Colon (tissue), 2 donors: ENCODE measurements at regions not wholly inside any gene's neighbourhood (a gene's known extent, or its start where the extent isn't known, plus 50 kb on each side); places are given as distances from the start of the nearest gene placed in this dataset.

ENCODE experiments used
- FAIRE-seq: peaks from 2 replicates; lab custom pipeline; 2012; peaks lifted over from hg19 to GRCh38; lab: Jason Lieb, UNC
- donor health status: control.
- donor health status: control.

DNA sequence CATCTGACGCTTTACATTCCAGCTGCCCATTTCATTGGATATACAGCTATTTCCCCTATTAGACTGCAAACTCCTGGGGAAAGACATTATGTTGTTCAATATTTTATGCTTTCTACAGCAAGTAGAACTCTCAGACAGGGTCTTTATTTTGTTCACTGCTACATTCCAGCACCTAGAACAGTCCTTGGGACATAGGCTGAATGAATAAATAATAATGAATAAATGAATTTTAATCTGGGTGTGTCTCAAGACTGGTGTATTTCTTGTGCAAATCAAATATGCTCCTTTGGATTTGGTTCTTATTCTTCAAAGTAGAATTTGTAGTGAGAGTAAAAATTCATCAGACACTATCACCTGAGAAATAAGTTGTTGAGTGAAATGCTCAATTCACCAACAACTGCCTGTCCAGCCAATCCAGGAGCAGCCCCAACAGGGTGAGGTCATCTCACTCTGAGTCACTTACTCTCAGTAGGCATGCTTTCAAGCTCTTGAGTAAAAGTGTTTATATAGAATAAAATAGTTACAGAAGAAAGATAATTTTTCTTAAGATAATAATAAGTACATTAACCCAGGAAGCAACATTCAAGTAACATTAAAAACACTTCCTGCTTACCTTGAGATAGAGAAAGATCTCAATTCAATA, 287.5 kb upstream of the NPVF start:
- no peak for FAIRE-seq

DNA sequence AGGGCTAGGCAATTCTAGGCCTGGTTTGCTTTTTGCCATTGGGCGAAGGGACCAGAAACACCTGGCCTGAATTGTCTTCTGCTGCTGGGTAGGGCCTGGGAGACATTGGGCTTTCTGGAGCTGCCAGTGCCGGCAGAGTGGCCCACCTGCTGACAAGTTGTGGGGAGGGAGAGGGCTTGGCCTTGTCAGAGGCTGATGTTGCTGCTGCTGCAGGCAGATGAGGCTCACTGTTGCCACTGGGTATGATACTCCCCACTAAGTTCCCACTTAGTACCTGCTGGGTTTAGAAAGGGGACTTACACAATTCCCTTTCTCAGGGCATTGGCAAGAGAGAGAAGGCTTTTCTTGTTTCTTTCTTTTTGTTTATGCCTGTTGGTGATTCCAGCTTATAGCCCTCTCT, 289.6 kb upstream of the NPVF start:
- FAIRE-seq: no peak

DNA sequence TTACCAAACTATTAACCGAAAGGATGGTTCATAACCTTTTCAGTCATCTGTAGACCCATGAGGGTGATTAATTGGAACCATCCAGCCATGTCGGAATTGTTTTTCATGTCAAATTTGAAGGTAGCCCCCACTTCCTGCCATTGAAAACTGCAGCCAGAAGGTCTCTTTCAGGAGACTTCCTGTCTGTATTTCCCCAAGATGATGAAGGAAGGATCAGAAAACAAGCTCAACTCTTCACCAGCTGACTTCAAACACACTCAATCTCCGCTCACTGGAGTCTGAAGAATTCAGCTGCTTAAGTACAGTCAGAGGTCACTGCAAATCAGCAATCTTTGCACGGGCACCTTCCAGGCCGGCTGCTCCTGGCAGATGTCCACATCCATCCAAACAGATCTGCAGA, 291.7 kb upstream of the NPVF start:
- FAIRE-seq: no peak

DNA sequence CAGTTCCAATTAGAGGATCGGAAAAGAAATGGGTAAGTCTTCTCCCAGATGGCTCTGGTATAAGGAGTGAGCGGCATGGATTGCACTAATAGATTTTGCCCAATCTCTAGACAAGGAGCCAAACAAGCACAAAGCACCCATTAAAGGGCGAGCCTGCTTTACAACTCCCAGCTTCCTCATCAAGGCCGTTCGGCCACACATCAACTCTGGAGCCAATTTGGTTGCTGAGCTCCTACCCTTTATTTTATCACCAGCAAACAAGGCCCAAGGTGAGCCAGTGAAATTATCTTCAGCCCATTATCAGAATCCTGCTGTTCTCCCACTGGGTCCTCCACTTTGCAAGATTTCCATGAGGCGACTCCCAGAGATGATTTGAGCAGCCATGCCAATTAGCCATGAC, 292.2 kb upstream of the NPVF start:
- no peak for FAIRE-seq

DNA sequence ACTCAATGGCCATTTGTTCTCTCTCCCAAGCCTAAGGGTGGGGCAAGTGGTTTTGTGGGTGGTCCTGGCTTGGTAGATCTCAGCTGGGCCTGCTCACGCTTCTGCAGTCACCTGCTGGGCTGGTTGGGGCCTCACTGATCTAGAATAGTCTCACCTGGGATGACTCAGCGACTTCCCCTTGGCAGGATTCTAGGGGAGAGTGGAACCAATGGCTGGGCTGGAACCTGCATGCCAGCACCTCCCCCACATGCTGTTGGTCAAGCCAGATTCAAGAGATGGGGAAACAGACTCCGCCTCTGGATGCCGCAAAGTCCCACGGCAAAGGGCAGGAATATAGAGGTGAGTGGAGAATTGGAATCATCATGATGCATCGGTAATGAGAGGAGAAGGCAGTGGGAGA, 292.9 kb upstream of the NPVF start:
- FAIRE-seq: no peak

DNA sequence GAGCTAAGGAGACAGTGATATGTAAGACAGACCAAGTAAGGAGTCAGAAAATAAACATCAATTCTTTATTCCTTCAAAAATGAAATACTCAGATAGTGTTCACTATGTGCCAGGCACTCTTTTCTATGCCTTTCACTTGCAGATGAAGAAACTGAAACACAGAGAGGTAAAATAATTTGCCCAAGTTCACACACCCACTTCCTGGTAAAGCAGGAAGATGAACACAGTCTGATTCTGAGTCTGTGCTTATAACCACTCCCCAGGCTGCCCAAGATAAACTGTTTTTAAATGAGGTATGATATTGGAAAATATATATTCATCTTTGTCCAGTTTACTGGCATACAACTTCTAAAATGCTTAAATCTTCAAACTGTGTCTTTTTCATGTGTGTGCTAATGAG, 294.4 kb upstream of the NPVF start:
- no peak for FAIRE-seq

DNA sequence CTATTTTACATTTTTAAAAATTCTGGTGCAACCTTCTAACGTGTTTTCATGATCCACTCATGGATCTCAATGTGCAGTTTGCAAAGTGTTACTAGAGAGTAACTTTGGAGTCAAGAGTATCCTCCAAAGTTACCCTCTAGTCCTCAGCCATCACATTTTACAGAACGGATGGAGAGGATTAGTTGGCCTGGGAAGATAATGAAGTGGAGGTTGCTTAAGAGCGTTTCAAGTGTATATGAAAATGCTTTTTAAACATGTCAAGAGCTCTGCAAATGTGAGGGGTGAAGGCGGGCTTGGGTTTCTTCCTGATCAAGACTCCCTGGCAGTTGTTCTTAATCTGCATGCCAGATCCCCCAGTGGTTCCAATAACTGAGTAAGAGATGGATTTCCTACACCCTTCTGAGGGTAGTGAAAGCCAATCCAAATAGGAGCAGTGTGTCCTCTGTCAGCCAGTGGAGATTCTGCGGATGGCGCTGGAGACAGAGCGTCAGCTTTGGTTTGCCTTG, 299.4 kb upstream of the NPVF start:
- FAIRE-seq: no peak

DNA sequence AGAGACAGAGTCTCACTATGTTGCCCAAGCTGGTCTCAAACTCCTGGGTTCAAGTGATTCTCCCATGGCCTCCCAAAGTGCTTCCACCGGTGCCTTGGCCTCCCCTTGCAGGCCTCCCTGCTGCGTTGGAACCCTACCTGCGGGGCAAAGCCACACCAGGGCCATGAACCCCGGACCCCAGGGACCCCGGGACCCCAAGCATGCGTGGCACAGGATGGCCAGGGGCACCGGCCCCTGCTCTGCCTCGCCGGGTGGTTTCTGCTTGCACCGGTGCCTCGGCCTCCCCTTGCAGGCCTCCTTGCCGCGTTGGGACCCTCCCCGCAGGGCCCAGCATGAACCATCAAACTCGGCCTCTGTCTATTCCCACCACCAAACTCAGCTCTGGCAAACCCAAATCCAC, 301.0 kb upstream of the NPVF start:
- FAIRE-seq: no peak

DNA sequence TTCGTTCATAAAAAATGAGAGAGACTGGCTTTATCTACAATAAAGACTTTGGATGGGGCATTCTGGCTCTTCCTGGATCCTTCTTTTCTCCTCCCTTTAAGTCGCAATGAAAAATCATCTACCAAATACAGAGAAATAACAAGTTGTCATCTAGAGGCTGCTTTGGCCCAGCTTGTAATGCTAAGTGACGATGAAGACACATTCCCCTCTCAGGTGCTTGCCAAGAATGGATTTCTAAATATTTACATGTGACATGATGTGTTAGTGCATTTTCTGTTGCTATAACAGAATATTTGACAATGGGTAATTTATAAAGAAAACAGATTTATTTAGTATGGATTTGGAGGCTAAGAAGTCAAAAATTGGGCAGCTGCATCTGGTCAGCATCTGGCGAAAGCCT, 308.6 kb upstream of the NPVF start:
- FAIRE-seq: no peak

DNA sequence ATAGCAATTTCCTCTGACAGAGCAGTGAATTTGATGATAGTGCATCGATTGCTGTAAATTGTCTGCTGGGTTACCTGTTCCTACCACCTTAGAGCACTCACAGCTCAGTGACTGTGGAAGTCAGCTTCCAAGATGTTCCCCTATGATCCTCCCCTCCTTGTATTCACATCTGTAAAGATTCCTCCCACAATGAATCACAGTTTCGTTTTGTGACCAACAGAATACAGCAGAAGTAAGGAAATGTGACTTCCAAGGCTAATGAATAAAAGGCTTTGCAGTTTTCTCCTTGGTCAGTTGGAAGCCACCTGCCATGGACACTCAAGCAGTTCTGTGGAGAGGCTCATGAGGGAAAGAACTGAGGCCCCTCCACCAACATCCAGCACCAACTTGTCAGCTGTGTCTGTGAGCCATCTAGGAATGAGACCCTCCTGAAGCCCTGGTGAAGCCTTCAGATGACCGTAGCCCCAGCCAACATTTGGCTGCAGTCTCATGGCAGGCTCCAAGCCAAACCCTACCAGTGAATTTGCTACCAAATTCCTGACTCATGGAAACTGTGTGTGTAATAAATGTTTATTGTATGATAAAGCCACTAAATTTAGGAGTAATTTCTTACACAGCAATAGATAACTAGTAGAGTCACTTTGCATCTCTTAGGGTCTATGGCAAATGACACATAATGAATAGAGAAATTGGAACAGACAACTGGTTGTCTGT, 309.5 kb upstream of the NPVF start:
- FAIRE-seq: no peak

DNA sequence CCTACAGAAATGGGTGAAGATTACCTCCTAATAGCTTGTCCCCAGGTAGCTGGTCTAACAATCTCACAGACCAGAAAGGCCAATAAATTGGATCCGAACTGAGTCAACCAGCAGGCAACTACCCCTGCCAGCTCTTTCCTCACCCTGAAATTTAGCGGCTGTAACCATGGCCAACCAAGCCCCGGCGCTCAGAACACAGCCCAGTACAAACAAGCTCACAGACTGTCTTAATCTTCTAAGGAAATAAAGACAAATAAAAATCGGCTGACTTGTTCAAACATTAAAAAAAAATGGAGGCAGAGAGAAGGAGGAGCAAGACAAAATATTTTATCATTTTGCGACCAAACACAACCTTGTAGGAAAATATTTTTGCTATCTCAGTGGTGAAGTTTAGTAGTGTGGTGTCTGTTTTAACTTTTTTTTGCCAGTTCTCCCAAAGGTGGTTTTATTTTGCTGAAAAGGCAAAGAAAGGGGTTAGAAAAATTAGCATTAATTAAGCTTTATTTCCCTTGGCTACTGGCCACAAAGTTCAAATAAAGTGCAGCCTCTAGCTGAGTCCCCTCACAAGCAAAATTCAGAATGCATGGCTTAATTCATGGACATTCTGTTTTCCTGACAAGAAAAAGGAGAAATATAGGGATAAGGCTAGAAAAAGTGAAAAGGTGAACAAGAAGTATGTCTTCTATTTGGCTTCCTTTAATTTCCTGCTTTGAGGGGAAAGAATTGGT, 313.0 kb upstream of the NPVF start:
- FAIRE-seq: no peak

DNA sequence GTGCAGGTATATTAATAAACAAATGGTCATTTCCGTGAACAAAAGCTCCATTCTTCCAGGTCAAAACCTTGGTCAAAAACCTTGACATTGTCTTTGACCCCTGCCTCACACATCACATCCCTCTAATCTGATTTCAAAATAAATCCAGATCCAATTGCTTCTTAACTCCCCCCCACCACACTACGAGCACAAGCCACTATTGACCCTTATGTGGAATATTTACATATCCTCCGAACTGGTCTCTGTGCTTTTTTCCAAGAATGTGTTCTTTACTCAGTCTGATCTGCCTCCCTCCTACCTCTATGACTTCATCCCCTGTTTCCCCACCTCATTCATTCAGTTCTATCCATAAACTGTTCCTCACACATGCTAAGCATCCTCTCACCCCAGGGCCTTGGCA, 313.6 kb upstream of the NPVF start:
- FAIRE-seq: no peak

DNA sequence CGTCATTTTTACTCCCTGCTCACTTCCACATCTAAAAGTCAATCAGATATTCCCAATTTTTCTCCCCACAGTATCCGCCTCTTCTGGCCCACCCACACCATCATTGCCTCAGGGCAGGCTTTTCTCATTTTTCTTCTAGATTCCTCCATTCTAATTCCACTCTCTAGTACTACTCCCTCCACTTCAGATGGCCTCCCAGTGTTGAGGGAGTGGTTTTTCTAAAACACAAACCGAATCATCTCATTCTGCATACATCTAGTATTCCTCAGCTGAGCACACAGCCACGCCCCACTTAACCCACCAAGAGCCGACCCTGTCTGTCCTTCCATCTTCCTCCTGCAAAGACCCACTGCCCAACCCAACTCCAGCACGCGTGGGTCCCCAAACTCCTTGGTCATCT, 314.9 kb upstream of the NPVF start:
- no peak for FAIRE-seq

DNA sequence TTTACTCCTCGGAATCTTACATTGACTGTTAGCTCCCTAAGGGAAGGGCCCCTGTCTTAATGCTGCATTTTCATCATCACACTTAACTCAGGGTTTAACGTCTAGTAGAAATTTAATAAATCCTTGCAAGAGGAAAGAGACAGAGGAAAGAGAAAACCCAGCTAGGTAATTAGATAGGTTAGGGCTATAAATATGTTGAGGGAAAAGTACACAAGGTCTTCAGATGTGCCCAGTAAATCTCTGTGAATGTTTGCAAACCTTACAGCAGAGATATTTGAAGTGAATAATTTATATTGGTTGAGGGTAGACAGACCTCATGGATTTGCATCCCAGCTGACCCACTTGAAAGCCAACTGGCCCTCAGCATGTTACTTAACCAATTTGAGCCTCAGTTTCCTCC, 315.5 kb upstream of the NPVF start:
- no peak for FAIRE-seq

DNA sequence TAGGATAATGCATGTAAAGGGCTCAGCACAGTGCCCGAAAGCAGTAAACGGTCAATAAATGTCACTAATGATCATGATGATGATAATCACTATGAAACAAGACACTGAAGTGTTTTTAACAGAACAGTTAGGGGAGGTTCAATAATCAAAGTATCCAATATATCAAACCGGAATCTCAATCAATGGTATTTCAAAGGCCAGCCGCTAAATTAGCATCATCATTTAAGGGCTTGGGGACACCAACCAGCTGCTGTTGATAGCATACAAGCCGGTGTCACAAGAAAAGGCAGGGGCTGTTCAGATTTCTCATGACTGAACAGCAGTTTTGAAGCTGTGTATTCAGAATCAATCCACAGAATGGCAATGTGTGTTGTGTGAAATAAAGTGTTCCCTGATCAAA, 316.0 kb upstream of the NPVF start:
- no peak for FAIRE-seq

DNA sequence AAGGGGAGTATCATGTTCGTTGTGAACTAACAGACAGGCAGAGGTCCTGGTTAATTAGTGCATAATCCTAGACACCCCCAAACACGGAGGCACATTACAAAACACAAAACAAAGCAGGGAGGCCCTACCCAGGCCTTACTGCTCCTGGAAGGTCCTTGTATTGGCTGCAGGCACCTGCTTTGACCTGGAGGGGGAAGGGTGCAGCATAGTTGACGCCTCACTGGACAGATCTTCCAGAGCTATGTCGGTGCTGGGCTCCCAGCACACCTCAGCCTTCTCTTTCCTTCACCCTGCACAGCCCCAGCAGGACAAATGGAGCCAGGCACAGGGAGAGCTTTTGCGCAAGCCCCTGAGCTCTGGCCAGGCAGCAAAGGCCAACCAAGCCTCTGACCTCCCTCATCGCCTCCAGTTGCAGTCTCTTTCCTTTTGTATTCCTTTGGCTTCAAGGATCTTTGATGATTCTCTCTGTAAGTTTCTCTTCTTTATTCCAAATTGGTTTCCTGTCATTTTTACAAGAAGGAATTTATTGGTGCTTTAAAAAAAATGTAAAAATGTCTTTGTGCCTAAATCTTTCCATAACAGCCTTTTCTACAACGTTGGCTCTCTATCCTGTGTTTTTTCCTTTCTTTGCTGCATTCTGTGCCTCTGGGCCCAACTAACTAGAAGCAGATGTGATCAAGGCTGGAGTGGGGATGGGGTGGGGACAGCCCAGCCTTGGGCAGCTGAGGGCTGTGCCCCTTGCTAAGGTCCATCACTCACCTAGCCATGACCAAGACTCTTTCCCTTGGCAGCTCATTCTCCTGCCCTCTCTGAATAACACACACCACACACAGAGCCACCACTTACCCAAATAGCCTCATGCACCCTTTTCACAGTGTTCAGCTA, 317.1 kb upstream of the NPVF start:
- FAIRE-seq: no peak

DNA sequence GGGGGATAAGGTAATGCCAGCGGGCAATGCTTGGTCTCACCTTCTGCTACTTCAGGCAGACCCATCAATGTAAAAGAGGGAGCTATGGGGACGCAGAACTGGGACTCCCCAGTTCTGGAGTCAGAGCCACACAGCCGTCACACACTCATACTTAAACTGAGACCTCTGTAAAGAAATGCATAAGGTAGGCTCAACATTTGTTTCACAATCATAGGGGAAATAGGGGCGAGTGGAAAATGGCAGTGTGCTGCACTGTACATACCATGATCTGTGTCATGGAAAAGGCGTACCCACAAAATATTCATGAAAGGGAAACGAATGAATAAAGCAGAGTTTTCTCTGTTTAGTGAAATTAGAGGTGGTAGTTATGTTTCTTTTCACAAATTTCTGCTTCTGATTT, 318.0 kb upstream of the NPVF start:
- FAIRE-seq: no peak

DNA sequence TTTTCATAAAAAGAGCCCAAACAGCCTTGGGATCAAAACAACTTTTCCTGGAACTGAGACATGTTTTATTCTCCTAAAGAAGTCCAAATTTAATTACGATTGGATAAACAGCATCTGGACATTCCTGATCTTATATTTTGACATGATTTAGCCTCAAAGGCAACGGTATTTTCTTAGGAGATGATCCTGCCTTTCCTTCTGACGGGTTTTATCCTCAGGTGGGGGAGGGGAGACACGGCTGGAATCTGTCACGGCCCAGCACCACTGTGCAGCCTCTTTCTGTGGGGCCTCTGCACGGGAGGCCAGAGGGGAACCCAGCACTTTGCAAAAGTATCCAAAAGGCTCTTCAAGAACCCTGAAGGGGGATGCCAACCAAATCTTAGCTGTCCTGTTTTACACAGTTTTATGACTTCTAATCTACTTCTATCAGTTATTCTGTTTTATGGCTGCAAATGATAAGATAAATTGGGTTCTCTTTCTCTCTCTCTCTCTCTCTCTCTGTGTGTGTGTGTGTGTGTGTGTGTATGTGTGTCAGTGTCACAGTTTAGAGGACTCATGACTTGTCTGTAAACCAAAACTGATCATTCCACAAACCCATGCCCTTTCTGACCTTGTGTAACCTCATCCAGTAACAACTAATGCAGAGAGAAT, 321.1 kb upstream of the NPVF start:
- FAIRE-seq: no peak

DNA sequence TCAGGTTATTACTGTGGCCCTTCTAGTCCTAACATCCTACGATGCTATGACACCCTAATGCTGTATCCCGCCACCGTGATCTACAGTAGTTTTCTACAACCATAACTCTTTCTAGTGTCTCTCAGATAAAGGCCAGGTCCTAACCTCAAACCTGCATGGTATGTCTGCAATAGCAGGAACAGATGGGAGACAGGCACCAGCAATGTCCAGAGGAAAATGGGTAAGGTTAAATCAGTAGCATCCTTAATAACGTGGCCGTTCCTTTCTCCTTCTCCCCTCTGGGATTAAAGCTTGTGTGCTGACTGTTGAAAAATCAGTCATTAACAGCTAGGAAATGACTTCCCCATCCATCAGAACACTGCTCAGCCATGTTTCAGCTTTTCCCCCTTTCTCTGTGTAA, 321.9 kb upstream of the NPVF start:
- no peak for FAIRE-seq

DNA sequence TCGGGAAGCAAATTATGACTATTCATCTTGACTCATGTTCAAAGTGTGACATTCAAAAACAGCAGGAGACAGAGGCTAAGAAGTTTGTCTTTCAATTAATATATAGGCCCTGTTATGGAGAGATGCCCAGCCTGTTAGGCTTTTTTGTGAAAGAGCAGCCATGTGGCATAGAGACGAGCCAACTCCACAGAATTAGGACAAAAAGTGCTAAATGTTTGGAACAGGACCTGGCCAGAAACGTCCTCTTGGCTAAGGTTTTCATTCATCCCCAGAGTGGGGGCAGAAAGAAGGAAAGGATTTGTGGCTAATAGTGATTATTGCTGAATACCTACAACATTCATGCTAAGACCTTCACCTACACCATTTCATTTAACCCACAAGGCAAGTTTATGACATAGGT, 324.7 kb upstream of the NPVF start:
- FAIRE-seq: no peak

DNA sequence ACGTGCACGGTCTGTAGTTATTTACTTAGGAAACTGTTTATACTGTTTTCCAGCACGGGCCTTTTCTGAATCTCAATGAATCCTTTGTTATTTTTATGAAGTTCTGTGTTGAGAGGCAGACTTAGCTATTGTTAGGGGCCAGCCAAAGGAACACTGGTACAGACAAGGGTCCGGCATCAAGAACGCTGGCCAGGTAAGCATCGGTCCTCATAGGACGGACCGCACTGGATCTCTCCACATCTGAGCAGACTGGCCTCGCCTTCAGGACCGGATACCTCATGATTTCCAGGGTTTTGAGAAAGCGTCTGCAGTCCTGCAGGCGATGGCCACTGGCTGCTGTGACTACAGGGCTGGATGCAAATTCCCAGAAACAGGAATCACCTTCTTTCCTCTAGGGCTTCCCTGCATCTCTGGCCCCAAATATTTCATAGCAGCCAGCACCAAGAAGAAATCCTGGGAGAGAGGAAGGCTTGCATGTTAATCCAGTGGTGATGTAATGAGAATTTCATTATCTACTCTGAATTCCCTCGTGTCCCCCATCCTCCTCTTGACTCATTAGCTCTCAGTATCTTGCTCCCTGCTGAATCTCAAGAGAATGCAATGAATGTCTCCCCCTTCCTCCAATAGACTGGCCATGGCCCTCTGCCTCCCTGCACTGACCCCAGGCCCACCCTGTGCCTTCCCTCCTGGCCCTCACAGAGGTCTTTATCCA, 325.4 kb upstream of the NPVF start:
- no peak for FAIRE-seq
